Stimulated activated naive CD8-positive, alpha-beta T cell treated with anti-CD3 and anti-CD28 coated beads, Interleukin-15, amount 100 ng/mL, for 72 hours (primary cell): ENCODE measurements at regions not wholly inside any gene's neighbourhood (a gene's known extent, or its start where the extent isn't known, plus 50 kb on each side); places are given as distances from the start of the nearest gene placed in this dataset.

Experiments
- ATAC-seq: fragments of 150-1000 bp; cut with Tn5 transposase; 2 replicates; pipeline ENCODE4 v1.10.0; 2021; ENCODE audit warnings: mild to moderate bottlenecking, moderate library complexity
- DNase-seq, 2 donors: peaks; one replicate each; pipeline ENCODE4 v3.0.0; 2021 to 2022
- H3K27ac Mint-ChIP-seq, 2 donors: one replicate each; pipeline ENCODE4 v1.8.0; 2022; ENCODE audit warnings: mild to moderate bottlenecking in 2 of 2, mixed read lengths in 2 of 2, moderate library complexity in 2 of 2
- H3K27me3 Mint-ChIP-seq: one replicate; pipeline ENCODE4 v1.8.0; 2022; ENCODE audit warnings: mixed read lengths
- H3K4me1 Mint-ChIP-seq: one replicate; pipeline ENCODE4 v1.8.0; 2022; ENCODE audit warnings: mild to moderate bottlenecking, mixed read lengths
- H3K4me3 Mint-ChIP-seq, 2 donors: one replicate each; pipeline ENCODE4 v1.8.0; 2022; ENCODE audit warnings: mild to moderate bottlenecking in 2 of 2, mixed read lengths in 2 of 2, moderate library complexity in 1 of 2
- H3K9me3 Mint-ChIP-seq, 2 donors: one replicate each; pipeline ENCODE4 v1.8.0; 2022; ENCODE audit warnings: mixed read lengths in 2 of 2

DNA sequence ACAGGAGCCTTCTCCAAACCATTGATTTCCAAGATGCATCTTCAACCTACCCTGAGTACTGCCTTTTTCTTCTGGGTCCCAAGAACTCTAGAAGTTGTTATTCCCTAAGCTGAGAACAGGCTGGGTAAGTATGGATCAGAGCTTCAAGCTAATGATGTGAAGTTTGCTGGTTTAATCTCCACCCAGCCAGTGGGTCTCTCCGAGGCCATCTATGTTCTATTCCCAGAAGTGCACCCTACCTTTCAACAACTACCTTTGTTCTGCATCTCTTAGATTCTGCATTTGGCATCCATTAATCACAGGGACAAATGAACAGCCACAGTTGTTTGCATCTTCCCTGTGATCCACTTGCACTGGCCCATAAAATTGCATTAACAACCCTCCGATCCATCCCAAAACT, 246.2 kb downstream of the HIVEP2 start:
- Mint-ChIP-seq H3K27me3 (no peaks in the 10 kb centered on the region), H3K4me1 (peaks cover 37% of the 10 kb centered on the region), H3K27ac (no peak overlapping the region), H3K9me3 (peaks cover 0 to 5% of the 10 kb centered on the region in 2 donors), H3K4me3 (no peak overlapping the region)
- ATAC-seq (no peak), DNase-seq (no peak)

DNA sequence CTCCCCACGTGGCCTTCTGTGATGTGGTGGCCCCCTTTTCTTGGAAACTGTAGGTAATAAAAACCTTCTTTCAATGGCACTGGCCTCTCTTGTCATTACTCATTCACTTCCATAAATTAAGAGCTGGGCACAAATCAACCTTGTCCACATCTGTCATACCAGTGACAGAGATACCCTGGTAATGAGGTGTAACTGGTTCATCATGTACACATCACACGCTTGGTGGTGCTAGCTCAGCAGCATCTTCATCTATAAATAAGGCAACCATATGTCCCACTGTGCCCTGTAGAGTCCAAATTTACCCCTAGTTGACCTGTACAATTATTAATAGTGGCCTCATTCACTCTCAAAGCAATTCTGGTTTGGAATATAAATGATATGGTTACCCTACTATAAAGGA, 245.6 kb downstream of the HIVEP2 start:
- peaks cover 0 to 5% of the 10 kb centered on the region in 2 donors for H3K9me3 Mint-ChIP-seq
- DNase-seq = no peak
- no peak overlapping the region for H3K4me3 Mint-ChIP-seq
- H3K27me3 Mint-ChIP-seq = no peaks in the 10 kb centered on the region
- H3K4me1 Mint-ChIP-seq = peaks cover 31% of the 10 kb centered on the region
- no peak overlapping the region for H3K27ac Mint-ChIP-seq
- ATAC-seq = no peak

DNA sequence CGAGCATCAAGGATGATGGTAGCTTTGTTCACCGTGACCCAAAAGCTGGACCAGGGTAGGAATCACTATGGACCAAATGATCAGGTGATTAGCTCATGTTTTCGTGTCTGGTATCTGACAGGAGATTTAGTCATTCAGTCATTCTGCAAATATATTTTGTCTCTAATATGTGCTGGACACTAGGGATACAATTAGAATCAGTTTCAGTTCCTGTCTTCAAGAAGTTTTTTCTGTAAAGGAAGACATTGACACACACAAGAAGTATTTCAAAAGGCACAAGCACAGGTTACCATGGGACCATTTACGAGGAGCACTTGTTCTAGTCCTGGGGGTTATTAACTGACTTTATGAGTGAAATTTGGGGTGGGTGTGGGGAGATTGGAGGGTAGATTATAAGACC, 244.9 kb downstream of the HIVEP2 start:
- no peak overlapping the region for H3K4me3 Mint-ChIP-seq
- peaks cover 0 to 5% of the 10 kb centered on the region in 2 donors for H3K9me3 Mint-ChIP-seq
- ATAC-seq (no peak), DNase-seq (no peak)
- no peak overlapping the region for H3K27ac Mint-ChIP-seq
- H3K27me3 Mint-ChIP-seq = no peaks in the 10 kb centered on the region
- H3K4me1 Mint-ChIP-seq = peaks cover 25% of the 10 kb centered on the region

DNA sequence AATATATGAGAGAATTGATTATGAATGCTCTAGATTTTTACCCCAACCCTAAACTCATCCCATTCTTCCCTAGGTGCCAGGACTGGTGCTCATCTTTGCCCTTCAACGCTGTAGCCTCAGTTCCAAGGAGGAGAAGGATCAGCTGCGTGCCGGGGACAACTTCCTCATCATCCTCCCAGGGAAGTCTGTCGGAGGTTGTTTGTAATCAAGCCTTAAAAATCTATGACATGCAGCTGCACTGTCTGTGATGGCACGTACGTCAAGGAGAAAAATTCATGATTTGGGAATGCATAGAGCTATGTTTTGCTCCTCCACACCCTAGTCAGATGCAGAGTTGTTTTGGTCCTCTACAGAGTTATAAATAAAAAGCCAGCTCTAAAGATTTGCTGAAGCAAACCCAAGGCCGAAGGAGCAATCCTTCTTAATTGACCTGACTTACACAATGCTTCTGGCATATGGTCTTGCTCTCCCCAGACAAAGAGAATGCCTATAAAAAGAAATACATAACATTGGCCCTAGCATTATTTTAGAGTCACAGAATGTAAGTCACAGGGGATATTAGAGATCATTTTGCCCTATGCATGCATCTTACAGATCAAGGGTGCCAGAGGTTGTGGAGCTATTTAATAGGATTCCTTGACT, 244.2 kb downstream of the HIVEP2 start:
- ATAC-seq = no peak
- peaks cover 0 to 5% of the 10 kb centered on the region in 2 donors for H3K9me3 Mint-ChIP-seq
- DNase-seq = no peak
- H3K27ac Mint-ChIP-seq = no peak overlapping the region
- peaks cover 21% of the 10 kb centered on the region for H3K4me1 Mint-ChIP-seq
- no peaks in the 10 kb centered on the region for H3K27me3 Mint-ChIP-seq
- H3K4me3 Mint-ChIP-seq = no peak overlapping the region
